ENCODE measurements at regions not wholly inside any gene's neighbourhood (a gene's known extent, or its start where the extent isn't known, plus 50 kb on each side); places are given as distances from the start of the nearest gene placed in this dataset.
A peak's percentile ranks its signal among the peaks of the same experiment; 100 is the strongest.

- Histone ChIP-seq H3F3A (replicated peaks; ENCODE audit: low read depth) (no peaks in the 10 kb centered on the region), H2AFZ (peak overlapping the region; percentile 34; the same call in 1 of the 2 replicates), H3K9me2 (ENCODE audit: insufficient read depth) (no peaks in the 10 kb centered on the region), H3K4me2 (no peak overlapping the region), H3K27me3 (ENCODE audit: insufficient read depth) (no peaks in the 10 kb centered on the region), H3K27ac (ENCODE audit: low read depth) (no peak overlapping the region), H3K79me2 (replicated peaks; ENCODE audit: insufficient read depth) (no peaks in the 10 kb centered on the region), H3K36me3 (ENCODE audit: insufficient read depth) (no peaks in the 10 kb centered on the region), H4K20me1 (replicated peaks; ENCODE audit: insufficient read depth) (no peaks in the 10 kb centered on the region), H3K4me3 (no peak overlapping the region), H3K4me1 (ENCODE audit: insufficient read depth) (no peaks in the 10 kb centered on the region)
- Mint-ChIP-seq H3K27me3 (ENCODE audit: insufficient read depth, low read depth, poor library complexity) (no peaks in the 10 kb centered on the region), H3K4me1 (peaks cover 11% of the 10 kb centered on the region; the same call in 2 of the 3 replicates), H3K9me3 (no peaks in the 10 kb centered on the region), H3K27ac (no peak overlapping the region), H3K36me3 (ENCODE audit: low read depth) (no peaks in the 10 kb centered on the region), H3K4me3 (no peak overlapping the region)
- ATAC-seq (no peak), DNase-seq (ENCODE audit: low spot score) (no peak)
- TF ChIP-seq ZNF114 (CRISPR knock-in tag; IDR thresholded peaks at IDR 0.05) (no peak), CREB1 (CRISPR knock-in tag; IDR thresholded peaks at IDR 0.05; ENCODE audit: low read depth) (no peak), EZH2phosphoT487 (IDR thresholded peaks at IDR 0.05; ENCODE audit: unreplicated experiment) (no peak), REST (IDR thresholded peaks at IDR 0.05; ENCODE audit: unreplicated experiment) (no peak), JUNB (IDR thresholded peaks at IDR 0.05; ENCODE audit: unreplicated experiment) (no peak), ZNF331 (CRISPR knock-in tag; IDR thresholded peaks at IDR 0.05; ENCODE audit: low read depth) (no peak)
- TF ChIP-seq, protein P1, sequence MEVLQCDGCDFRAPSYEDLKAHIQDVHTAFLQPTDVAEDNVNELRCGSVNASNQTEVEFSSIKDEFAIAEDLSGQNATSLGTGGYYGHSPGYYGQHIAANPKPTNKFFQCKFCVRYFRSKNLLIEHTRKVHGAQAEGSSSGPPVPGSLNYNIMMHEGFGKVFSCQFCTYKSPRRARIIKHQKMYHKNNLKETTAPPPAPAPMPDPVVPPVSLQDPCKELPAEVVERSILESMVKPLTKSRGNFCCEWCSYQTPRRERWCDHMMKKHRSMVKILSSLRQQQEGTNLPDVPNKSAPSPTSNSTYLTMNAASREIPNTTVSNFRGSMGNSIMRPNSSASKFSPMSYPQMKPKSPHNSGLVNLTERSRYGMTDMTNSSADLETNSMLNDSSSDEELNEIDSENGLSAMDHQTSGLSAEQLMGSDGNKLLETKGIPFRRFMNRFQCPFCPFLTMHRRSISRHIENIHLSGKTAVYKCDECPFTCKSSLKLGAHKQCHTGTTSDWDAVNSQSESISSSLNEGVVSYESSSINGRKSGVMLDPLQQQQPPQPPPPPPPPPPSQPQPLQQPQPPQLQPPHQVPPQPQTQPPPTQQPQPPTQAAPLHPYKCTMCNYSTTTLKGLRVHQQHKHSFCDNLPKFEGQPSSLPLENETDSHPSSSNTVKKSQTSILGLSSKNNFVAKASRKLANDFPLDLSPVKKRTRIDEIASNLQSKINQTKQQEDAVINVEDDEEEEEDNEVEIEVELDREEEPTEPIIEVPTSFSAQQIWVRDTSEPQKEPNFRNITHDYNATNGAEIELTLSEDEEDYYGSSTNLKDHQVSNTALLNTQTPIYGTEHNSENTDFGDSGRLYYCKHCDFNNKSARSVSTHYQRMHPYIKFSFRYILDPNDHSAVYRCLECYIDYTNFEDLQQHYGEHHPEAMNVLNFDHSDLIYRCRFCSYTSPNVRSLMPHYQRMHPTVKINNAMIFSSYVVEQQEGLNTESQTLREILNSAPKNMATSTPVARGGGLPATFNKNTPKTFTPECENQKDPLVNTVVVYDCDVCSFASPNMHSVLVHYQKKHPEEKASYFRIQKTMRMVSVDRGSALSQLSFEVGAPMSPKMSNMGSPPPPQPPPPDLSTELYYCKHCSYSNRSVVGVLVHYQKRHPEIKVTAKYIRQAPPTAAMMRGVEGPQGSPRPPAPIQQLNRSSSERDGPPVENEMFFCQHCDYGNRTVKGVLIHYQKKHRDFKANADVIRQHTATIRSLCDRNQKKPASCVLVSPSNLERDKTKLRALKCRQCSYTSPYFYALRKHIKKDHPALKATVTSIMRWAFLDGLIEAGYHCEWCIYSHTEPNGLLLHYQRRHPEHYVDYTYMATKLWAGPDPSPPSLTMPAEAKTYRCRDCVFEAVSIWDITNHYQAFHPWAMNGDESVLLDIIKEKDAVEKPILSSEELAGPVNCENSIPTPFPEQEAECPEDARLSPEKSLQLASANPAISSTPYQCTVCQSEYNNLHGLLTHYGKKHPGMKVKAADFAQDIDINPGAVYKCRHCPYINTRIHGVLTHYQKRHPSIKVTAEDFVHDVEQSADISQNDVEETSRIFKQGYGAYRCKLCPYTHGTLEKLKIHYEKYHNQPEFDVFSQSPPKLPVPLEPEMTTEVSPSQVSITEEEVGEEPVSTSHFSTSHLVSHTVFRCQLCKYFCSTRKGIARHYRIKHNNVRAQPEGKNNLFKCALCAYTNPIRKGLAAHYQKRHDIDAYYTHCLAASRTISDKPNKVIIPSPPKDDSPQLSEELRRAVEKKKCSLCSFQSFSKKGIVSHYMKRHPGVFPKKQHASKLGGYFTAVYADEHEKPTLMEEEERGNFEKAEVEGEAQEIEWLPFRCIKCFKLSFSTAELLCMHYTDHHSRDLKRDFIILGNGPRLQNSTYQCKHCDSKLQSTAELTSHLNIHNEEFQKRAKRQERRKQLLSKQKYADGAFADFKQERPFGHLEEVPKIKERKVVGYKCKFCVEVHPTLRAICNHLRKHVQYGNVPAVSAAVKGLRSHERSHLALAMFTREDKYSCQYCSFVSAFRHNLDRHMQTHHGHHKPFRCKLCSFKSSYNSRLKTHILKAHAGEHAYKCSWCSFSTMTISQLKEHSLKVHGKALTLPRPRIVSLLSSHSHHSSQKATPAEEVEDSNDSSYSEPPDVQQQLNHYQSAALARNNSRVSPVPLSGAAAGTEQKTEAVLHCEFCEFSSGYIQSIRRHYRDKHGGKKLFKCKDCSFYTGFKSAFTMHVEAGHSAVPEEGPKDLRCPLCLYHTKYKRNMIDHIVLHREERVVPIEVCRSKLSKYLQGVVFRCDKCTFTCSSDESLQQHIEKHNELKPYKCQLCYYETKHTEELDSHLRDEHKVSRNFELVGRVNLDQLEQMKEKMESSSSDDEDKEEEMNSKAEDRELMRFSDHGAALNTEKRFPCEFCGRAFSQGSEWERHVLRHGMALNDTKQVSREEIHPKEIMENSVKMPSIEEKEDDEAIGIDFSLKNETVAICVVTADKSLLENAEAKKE (CRISPR knock-in tag; IDR thresholded peaks at IDR 0.05), result no peak
Measured at GRCh38 chr5:92695123-92696003, 885.7 kb downstream of the NR2F1-AS1 start.

All from GM23338 (cell line).